H1 (cell line): ENCODE measurements at regions not wholly inside any gene's neighbourhood (a gene's known extent, or its start where the extent isn't known, plus 50 kb on each side); places are given as distances from the start of the nearest gene placed in this dataset.

ENCODE experiments used
- BACH1 ChIP-seq: IDR thresholded peaks from 2 replicates; pipeline ENCODE4 v1.6.1; 2012; ENCODE audit warnings: low read length, improper control_type of control experiment
- CTCF ChIP-seq, 3 experiments: IDR thresholded peaks; 1 replicate in 2 of 3; 2 replicates in 1 of 3; pipeline versions ENCODE4 v1.5.1 to v1.6.1; 2011; ENCODE audit warnings: low read length in 3 of 3, mild to moderate bottlenecking in 3 of 3, inconsistent platforms in 2 of 3, low read depth in 1 of 3, moderate library complexity in 1 of 3; ENCODE audit not compliant: insufficient read depth in 1 of 3; ENCODE audit errors: control extremely low read depth in 1 of 3
- FOSL1 ChIP-seq: IDR thresholded peaks from 2 replicates; pipeline ENCODE4 v1.6.1; 2011; ENCODE audit warnings: mild to moderate bottlenecking, low read depth, low read length, moderate library complexity; ENCODE audit not compliant: insufficient read depth
- GABPA ChIP-seq: IDR thresholded peaks from 2 replicates; pipeline ENCODE4 v1.6.1; 2011; ENCODE audit warnings: mild to moderate bottlenecking, low read length, moderate library complexity, borderline replicate concordance; ENCODE audit not compliant: insufficient read depth
- GTF2F1 ChIP-seq: IDR thresholded peaks from 2 replicates; pipeline ENCODE4 v1.6.1; 2012; ENCODE audit warnings: low read depth, low read length, improper control_type of control experiment, borderline replicate concordance
- POLR2A ChIP-seq, 2 experiments: IDR thresholded peaks; 1 replicate in 1 of 2; 2 replicates in 1 of 2; pipeline ENCODE4 v1.6.1; 2011; ENCODE audit warnings: low read depth in 2 of 2, low read length in 2 of 2, mild to moderate bottlenecking in 2 of 2; ENCODE audit errors: control extremely low read depth in 1 of 2
- POLR2AphosphoS5 ChIP-seq: IDR thresholded peaks from 2 replicates; pipeline ENCODE4 v1.6.1; 2011; ENCODE audit warnings: low read depth, low read length
- SAP30 ChIP-seq: fragments of 300-600 bp; sonication (generic); IDR thresholded peaks from 2 replicates; pipeline ENCODE4 v1.7.1; 2012; ENCODE audit warnings: low read length, moderate library complexity, mild to moderate bottlenecking, inconsistent platforms; ENCODE audit not compliant: insufficient read depth, insufficient replicate concordance
- SIN3A ChIP-seq, 2 experiments: IDR thresholded peaks in 1 of 2; conservative IDR thresholded peaks in 1 of 2; 2 replicates each; pipeline ENCODE4 v1.6.1; 2011 to 2012; ENCODE audit warnings: low read length in 2 of 2, improper control_type of control experiment in 1 of 2, low read depth in 1 of 2, mild to moderate bottlenecking in 1 of 2
- SRF ChIP-seq: IDR thresholded peaks from 2 replicates; pipeline ENCODE4 v1.6.1; 2011; ENCODE audit warnings: mild to moderate bottlenecking, low read depth, low read length, moderate library complexity
- TCF12 ChIP-seq: IDR thresholded peaks from 2 replicates; pipeline ENCODE4 v1.6.1; 2011; ENCODE audit warnings: low read depth, mild to moderate bottlenecking, low read length
- YY1 ChIP-seq: IDR thresholded peaks from 2 replicates; pipeline ENCODE4 v1.6.1; 2011; ENCODE audit warnings: low read depth, mild to moderate bottlenecking, low read length

- TF ChIP-seq CTCF (IDR thresholded peaks at IDR 0.05; ENCODE audit: control extremely low read depth in 1 of 3, insufficient read depth in 1 of 3, low read depth in 1 of 3, low read length in 3 of 3) = no peak
- TF ChIP-seq GTF2F1 = no peak
- no peak for TF ChIP-seq GABPA
- no peak for TF ChIP-seq SRF
- TF ChIP-seq POLR2A (IDR thresholded peaks at IDR 0.05; ENCODE audit: control extremely low read depth in 1 of 2, low read depth in 2 of 2, low read length in 2 of 2) = no peak
- no peak for TF ChIP-seq BACH1
- TF ChIP-seq POLR2AphosphoS5 = no peak
- TF ChIP-seq SIN3A (conservative IDR thresholded peaks at IDR 0.05 in 1 of 2, IDR thresholded peaks at IDR 0.05 in 1 of 2; ENCODE audit: low read depth in 1 of 2, low read length in 2 of 2) = no peak
- no peak for TF ChIP-seq YY1
- TF ChIP-seq FOSL1 = no peak
- no peak for TF ChIP-seq SAP30
- TF ChIP-seq TCF12 = no peak
These were observed 568.6 kb downstream of the HAO1 start for GRCh38 chr20:7371518-7372163.
